AML-193 (cell line): ENCODE measurements at regions not wholly inside any gene's neighbourhood (a gene's known extent, or its start where the extent isn't known, plus 50 kb on each side); places are given as distances from the start of the nearest gene placed in this dataset.

ENCODE experiments used
- DNase-seq, 2 experiments: peaks; one replicate each; lab custom pipeline; 2025; lab: John Stamatoyannopoulos, UW

GRCh38 chr11:17157761-17158160, 50.0 kb downstream of the PIK3C2A start:
- no peak for DNase-seq

GRCh38 chr11:17156283-17156682, 51.5 kb downstream of the PIK3C2A start:
- DNase-seq = no peak

- peak; percentile 3 to 44 for DNase-seq
Measured at GRCh38 chr11:17154409-17155159, 53.2 kb downstream of the PIK3C2A start.

- no peak for DNase-seq
Measured at GRCh38 chr11:17153757-17154156, 54.0 kb downstream of the PIK3C2A start.

- no peak for DNase-seq
Measured at GRCh38 chr11:17152306-17152705, 55.5 kb downstream of the PIK3C2A start.

GRCh38 chr11:17150521-17150920, 57.3 kb downstream of the PIK3C2A start:
- DNase-seq = no peak

- no peak for DNase-seq
Measured at GRCh38 chr11:17148536-17148935, 59.2 kb downstream of the PIK3C2A start.

GRCh38 chr11:17145972-17146371, 61.8 kb downstream of the PIK3C2A start:
- no peak for DNase-seq

- no peak for DNase-seq
Measured at GRCh38 chr11:17142450-17142849, 65.0 kb upstream of the RPS13 start.

GRCh38 chr11:17141156-17141555, 63.7 kb upstream of the RPS13 start:
- no peak for DNase-seq

GRCh38 chr11:17138562-17138961, 61.1 kb upstream of the RPS13 start:
- no peak for DNase-seq

GRCh38 chr11:17135916-17136683, 58.6 kb upstream of the RPS13 start:
- no peak for DNase-seq

- no peak for DNase-seq
Measured at GRCh38 chr11:17132654-17133053, 55.2 kb upstream of the RPS13 start.

- no peak for DNase-seq
Measured at GRCh38 chr11:17129003-17129402, 51.5 kb upstream of the RPS13 start.
